Stimulated activated CD8-positive, alpha-beta memory T cell treated with anti-CD3 and anti-CD28 coated beads, Interleukin-15, amount 100 ng/mL, for 24 hours (primary cell): ENCODE measurements at regions not wholly inside any gene's neighbourhood (a gene's known extent, or its start where the extent isn't known, plus 50 kb on each side); places are given as distances from the start of the nearest gene placed in this dataset.

Experiments used
- DNase-seq: peaks from one replicate; pipeline ENCODE4 v3.0.0-alpha.2; 2020; ENCODE audit warnings: low read depth

DNA sequence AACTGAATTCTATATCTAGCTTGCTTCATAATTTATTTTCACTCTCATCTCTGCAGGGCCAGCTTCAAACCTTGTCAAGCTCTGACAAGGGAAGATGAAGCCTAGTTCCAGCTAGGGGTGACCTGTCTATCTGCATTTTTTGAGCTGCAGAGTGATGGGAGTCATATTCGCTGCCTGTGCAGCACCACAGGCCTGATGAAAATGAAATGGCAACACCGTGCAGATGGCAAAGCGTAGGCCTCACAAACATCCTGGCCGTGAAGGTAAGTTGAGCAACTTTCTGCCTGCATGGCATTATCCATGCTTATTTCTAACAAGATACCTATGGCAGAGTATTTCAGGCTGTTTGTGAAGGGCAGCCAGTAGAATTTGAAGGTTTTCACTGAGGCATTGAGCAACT is 86.4 kb upstream of the C1QTNF9B start:
- no peak for DNase-seq

DNA sequence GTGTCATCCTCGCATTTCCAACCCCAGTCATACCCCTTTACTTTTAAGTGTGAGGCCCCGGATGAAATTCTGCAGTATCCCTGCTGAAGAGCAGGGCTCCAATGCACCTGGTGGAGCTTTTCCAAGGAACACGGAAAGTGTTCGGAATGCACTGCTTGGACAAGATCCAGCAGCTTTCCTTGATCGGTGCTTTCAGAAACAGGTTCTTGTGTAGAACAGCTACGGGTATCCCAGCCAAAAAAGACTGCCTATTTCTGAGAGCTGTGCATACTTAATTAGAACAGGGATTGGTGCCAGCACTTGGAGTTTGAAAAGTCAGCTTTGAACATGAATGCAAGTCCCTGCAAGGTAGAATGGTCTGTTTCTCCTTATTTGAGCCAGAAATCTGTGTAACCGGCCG is 87.2 kb upstream of the C1QTNF9B start:
- no peak for DNase-seq

DNA sequence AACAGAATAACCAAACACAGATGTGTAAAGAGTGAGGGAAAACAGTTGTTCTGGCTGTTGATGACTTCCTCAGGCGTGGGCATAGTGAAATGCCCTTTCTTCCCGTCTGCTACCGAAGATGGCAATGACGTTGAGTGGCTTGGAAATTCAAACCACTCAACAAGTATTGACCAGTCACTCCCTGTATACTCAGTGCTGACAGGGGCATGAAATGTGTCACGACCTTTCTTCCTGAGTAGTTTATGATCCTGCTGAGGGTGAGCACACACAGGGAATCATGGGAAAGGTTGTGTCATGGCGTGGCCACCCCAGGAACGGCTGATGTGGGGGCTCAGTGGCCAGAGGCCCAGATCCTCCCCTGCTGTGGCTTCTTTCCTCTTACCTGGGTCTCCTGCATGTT is 87.8 kb upstream of the C1QTNF9B start:
- DNase-seq: no peak

DNA sequence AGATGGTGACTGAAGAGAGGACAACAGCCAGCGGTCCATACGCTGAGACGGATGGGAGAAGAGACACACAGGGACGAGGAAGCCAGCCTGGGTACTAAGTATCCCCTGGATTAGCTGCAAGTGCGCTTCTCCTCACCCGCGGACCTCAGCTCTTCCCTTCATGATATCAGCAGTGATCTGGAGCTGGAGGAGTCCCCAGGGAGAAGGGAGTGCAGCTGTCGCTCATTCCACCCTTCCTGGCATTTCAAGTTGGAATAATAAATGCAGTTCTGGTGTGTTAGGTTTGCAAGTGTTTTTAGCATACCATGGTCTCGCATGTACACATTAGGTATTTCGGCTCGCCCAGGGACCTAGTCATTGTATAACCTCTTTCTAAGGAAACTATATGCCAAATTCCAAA is 88.5 kb upstream of the C1QTNF9B start:
- no peak for DNase-seq

DNA sequence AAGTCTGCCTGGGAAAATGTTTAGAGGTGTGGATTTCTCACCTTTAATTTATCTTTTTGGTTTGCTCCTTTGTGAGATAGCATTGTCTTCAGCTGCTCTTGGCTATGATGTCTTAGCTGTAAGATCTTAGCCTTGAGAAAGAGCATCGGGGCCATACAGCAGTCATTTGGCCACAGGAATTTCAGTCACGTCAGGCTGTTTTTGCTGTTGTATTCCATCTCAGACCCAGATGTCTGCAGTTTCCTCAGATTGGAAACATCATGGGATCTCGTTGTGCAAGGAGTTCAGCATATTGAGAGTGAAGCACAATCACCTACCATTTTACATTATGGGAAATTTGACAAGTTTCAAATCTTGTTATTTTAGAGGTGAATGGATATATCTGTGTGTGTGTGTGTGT is 89.3 kb upstream of the C1QTNF9B start:
- no peak for DNase-seq

DNA sequence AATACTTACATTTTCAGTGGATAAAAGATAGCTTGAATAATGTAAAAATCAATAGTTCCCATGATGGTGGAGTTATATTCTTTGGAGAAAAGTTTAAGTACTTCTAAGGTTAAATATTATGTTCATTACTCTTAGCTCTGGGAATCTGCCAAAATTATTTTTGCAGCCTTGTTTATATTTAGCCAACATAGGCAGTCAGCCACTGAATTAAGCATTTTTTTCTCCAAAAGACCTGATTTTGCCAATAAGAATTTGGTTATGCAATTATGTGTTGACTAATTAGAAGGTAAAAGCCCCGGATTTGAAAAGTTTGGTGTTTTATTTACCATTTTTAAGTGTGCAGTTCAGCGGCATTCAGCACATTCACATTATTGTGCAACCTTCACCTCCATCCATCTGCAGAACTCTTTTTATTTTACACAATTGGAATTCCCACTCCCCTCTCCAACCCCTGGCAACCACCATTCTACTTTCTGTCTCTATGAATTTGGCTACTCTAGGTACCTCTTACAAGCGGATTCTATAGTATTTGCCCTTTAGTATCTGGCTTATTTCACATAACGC is 90.1 kb upstream of the C1QTNF9B start:
- no peak for DNase-seq

DNA sequence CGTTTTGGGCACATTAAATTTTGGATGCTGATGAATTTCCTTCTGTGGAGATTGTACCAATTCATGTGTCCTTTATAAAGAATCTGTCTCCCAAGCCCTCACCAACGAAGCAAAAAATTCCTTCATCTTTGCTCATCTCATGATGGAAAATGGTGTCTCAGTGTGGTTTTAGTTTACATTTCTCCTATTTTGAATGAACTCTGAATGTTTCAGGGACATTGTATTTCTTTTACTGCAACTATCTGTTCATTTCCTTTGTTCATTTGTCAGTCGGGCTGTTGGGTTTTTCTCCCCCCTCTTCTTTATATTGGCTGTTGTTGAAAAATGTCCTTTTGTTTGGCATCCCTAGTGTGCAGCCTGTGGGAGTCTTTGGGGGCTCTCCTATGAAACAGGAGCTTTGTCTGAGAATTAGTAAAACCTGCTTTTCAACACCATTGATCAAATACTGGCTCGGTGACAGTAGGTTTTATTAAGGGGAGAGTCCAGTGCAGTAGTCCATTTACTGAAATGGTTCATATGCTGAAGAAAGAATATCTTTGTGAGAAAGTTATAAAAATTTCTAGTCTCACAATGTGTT is 91.3 kb upstream of the C1QTNF9B start:
- DNase-seq: no peak

DNA sequence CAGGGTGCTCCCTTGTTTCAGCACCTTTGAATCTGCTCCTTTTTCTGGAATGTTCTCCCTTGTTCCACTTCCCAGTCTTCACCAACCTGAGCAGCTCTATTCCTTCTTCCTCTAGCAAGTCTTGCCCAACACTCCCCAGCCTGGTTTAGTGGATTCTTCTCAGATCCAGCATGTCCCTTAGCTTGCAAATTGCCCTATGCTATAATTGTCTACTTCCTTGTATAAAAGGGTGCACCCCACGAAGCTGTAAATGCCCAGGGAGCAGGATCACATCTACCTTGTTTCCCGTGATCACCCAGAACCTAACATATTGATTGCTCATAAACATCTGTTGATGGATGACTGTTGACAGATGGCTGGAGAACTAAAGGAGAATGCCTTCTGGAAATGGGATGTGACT is 93.2 kb upstream of the C1QTNF9B start:
- no peak for DNase-seq

DNA sequence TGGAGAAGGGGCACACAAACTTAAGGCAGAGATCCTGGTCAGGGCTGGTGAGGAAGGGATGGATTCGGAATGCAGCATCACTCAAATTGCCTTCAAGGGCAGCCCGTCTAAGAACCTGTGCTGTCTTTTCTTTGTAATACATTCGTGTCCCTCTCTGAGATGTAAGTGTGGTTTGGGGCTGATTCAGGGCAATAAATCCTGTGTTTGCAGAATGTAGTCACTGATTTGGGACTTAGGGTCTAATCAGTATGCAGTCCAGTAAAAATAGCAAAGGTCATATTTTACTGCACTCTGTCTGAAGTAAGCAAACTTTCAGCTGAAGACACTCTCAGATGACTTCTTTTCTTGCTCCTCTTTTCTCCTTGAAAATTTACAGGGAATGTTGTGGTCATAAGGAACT is 93.8 kb upstream of the C1QTNF9B start:
- no peak for DNase-seq

DNA sequence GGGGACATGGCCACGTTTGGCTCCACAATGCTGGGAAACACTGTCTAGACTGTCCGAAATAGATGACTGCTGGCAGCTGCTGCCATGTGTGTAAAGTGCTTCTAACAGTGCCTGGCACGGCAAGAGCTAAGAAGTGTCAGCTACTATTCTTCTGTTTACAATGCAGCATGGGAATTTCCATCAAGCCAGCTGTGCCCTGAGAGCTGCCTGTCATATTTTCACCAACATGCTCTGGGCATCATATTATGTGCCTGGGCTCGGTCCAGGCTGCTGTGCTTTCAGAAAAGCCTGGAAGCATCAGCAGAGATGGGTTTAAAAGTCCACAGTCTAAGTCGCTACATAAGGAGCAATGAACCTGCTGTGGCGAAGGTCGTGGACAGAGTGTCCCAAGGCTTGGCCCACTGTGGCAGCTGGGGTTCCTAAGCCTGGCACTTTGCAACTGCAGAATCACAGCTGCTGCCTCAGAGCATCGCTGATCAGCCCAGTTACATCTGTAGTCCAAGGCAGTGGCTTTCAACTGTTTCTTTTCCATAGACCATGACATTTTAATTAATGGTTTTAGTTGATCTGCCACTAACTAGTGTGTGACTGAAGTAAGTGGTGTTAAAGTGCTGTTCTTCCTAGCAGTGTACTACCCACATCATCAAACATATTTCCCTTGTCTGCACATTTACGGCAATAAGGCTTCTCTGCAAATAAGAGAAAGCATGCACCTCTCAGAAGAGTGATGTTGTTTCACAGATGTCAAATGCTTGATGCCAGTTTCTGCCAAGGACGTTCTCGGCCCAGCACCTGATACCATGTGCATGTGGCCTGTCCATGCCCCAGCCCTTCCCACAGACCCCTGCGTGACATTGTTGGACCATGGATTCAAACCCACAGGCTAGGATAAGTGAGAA is 95.7 kb upstream of the C1QTNF9B start:
- DNase-seq: no peak

DNA sequence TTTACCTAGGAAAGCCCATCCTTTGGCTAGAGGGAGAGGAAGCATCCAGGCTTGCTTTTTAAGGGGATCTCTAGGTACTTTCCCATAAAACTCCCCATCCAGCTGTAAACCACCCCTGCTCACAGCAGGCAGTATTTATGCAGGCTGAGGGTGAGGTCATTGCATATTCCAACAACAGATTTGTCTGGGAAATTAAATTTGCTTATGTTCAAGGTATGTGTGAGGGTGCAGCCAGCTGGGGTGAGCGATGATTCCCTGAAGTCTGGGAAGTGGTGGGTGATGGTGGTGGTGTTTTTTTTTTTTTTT is 96.3 kb upstream of the C1QTNF9B start:
- no peak for DNase-seq

DNA sequence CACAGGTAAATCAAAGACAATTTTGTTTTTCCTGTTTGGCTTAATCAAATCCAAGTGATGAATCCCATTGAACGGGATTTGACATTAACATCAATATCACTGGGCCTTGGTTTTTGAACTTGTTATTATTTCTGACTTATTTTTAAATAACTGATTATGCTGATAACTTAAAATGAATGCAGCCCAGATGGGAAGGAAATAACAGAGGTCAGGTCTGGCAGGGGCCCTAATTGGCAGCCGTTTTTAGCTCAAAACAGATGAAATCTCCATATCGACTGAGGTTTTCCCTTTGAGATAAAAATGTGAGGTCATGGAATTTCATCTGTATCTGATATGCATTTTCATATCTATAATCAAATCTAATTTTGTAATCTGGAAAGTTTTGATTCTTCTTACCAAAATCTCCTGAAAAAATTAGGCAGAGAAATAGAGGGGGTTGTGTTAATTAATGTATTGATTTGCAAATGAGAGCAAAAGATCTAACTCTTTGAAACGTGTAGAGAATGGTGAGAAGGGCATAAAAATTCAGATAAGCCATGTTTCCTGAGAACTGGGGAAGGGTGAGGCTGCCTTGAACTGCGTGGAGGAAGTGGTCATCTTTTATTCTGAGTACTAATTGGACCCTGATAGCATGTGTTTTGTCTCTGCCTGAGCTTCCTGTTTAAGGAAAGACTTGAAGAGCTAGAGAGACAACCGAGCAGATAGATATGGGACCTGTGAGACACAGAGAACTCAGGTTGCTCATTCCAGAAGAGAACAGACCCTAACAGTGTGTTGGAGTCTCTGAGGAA is 98.2 kb upstream of the C1QTNF9B start:
- DNase-seq: no peak

DNA sequence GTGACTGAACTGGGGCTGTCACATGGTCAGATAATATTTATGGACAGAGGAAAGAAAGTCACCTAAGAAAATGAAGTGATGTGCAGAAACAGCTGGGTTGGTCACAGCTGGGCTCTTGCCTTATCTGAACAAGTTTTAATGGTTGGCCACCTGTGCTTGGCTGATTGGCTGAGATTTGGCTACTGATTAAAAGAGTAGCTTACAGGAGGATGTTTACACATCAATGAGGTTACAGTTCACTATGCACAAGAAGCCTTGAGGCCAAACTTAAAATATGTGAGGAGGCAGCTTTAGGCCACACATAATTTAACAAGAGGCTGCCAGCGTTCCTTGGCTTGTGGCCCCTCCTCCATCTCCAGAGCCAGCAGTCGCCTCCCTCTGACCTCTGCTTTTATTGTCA is 99.2 kb upstream of the C1QTNF9B start:
- no peak for DNase-seq

DNA sequence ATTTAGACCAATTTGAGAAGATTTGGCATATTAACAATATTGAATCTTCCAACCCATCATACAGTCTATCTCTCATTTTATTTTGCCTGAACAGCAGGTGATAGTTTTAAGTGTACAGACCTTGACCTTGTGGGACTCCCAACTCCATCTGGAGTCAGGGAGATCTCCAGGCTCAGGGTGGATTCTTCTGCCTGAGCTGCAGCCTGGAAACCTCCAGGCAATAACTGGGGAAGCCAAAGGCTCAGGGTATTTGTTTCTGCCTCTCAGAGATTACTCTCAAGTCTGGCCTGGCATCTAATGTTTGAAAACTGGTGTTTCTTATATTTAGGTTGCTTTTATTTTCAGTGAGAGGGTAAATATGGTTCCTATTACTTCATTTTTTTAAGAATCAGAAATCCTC is 102.1 kb upstream of the C1QTNF9B start:
- no peak for DNase-seq

DNA sequence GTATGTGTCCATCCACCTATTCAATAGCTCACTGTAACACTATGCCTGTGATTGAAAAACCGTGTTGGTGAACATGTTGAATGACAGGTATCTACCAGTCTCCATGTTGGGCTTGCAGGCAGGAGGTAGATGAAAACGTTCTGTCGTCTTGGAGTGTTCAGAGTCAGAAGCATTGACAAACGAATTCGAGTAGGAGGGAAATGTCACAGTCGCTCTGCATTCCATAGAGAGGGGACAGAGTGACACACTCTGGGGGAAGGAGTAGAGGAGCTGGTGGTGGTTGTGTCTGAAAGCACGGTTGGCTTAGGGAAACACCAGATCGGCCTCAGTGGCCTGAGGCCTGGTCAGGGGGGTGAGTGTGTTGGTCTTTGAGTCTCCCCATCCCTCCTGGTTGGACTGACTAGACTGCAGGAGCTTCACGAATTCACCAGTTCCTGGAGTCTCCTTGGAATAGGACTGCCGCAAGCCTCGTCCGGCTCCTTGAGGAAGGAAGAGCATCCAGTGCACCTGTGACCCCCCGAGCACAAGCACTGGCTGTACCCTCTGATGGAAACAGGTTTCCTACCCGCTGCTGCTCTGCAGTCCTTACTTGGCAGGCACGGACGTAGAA is 105.0 kb upstream of the C1QTNF9B start:
- no peak for DNase-seq

DNA sequence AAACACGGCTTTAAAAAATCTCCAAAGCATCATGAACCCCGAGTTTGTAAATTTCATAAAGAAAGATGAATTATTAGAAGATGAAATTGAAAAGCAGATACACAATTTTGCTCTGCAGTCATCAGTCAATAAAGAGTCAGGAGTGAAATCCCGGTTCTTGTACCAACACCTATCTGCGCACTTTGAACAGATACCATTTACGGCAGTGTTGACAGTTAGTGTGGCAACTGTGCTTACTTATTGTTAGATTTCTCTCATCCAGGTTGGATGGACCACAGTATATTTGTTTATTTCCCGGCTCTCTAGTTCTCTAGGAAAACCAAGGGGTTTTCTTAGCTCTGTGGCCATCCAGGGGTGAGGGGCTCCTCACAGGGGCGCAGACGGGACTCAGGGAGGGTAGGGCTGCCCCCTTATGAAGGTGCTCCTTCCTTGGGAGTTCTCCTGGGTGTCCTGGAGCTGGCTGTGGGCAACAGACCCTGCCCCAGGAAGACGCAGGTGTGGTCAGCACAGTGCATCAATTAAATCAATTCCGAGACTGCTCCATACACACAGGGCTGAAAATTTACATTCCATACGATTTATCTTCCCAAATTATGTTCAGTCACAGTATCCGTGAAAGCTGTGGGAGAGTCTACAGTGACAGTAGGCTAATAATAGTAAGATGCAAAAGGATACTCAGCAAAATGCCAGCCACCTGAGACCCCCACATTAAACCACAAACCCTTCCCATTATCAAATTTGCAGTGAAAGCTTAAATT is 107.0 kb upstream of the C1QTNF9B start:
- DNase-seq: no peak

DNA sequence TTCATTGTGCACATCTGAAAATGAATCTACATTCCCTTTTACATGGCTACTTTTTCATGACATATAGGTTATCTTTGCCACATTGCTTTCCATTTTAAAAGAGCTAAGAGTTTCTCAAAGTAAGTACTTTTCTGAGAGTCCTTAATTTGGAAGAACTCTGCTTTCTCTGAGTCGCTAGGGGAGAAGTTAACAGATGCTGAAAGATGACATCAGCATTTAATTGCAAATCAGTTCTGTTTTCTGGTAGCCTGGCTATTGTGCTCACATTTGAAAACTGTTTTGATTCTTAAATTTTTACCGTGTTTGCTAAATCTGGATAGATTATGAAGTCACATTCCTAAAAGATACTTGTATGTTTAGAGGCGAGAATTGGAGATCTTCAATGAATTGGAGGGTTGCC is 107.7 kb upstream of the C1QTNF9B start:
- no peak for DNase-seq

DNA sequence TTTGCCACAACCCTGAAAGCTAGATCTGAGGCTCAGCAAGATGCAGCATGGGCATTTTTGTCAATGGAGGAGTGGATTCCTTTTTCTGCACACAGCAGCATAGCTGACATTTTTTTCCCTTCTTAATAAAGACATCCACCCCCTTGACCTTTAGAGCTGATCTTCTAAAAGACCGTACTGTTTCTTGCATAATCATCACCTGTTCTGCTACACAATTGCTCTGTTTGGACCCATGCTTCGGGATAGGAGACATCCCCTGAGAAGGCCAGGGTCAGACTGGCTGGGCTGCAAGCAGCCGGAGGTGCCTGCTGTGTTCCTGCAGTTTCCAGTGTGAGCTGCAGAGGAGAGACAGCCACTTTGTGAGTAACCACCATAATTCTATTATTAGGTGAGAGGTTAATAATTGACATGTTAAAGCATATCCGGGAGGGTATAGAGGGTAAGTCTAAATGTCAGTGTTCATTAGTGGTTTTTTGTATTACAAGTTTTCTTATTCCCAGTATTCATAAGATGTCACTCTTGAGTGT is 108.5 kb upstream of the C1QTNF9B start:
- DNase-seq: no peak

DNA sequence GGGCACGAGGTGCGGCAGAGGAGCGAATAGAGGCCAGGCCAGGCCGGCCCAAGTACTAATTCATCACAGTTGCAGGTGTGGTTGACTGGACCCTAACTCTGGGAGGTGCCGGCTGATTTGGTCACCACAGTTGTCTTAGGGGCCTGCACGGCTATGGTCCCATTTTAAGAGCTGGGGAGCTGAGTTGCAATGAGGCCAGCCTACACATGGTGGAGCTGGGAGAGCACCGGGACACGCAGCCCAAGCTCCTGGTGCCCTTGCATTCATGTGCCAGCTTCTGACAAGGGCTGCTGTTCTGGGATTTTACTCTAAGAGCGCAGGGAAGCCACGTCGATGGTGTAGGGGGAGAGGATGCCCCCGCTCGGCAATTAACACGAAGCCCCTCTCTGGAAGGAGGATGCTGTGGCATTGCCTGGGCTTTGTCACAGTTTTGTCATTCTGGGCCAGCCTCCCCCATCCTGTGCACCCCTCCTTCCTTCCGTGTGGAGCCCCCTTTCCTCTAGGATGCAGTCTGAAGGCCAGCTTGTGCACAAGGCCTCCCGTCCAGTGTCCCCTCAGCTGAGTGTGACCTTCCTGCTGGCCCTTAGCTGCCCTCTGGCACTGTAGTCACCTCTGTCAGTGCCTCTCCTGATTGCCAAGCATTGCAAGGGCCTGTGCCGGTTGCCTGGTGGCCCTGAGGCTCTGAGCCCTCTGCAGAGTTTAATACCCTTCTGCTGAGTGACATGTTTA is 109.4 kb upstream of the C1QTNF9B start:
- no peak for DNase-seq

DNA sequence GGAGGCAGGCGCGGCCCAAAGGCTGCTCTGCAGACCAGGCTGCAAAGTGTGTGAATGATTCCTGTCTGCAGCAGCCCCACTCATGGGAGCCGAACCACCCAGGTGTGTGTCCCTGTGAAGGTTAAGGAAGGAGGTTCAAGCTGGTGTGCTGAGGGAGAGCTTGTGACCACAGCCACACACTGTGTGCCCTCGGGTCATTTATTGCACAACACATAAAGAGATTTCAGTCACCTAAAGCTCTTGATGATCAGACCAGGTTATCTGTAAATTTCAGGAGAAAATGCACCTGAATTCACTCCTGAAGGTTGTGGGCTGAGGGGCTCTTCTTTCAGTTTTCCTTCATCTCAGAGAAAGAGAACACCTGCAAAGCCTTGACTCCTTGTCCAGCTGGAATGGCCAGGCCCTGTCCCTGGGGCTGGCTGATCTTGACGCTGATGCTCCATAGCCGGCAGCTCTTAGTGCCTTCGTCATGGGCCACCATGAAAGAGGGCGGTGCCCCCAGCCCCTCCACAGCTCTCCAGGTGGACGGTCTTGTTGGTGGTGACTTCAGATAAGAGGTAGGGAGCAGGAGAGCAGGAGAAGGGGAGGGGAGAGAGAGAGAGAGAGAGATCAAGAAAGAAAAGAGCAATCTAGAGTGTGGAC is 110.8 kb upstream of the C1QTNF9B start:
- no peak for DNase-seq
